CD4-positive, alpha-beta T cell treated with Interleukin-4 for 1 hour (primary cell): ENCODE measurements at regions not wholly inside any gene's neighbourhood (a gene's known extent, or its start where the extent isn't known, plus 50 kb on each side); places are given as distances from the start of the nearest gene placed in this dataset.

Source experiments
- DNase-seq, 2 donors: peaks; one replicate each; pipeline ENCODE4 v3.0.0-alpha.2; 2020 to 2022

- no peak for DNase-seq
Observed at GRCh38 chr1:4404854-4405590, 249.4 kb upstream of the AJAP1 start.

GRCh38 chr1:4407851-4408250, 246.6 kb upstream of the AJAP1 start:
- DNase-seq = no peak

GRCh38 chr1:4408380-4408779, 246.0 kb upstream of the AJAP1 start:
- no peak for DNase-seq

GRCh38 chr1:4411862-4412261, 242.5 kb upstream of the AJAP1 start:
- no peak for DNase-seq

GRCh38 chr1:4415476-4415875, 238.9 kb upstream of the AJAP1 start:
- no peak for DNase-seq

GRCh38 chr1:4416189-4416588, 238.2 kb upstream of the AJAP1 start:
- DNase-seq = no peak

- no peak for DNase-seq
Observed at GRCh38 chr1:4418021-4418420, 236.4 kb upstream of the AJAP1 start.

- DNase-seq = no peak
Observed at GRCh38 chr1:4421986-4422385, 232.4 kb upstream of the AJAP1 start.

- DNase-seq = no peak
Observed at GRCh38 chr1:4422504-4423289, 231.7 kb upstream of the AJAP1 start.

- no peak for DNase-seq
Observed at GRCh38 chr1:4424254-4424653, 230.2 kb upstream of the AJAP1 start.

GRCh38 chr1:4424766-4425165, 229.6 kb upstream of the AJAP1 start:
- no peak for DNase-seq

GRCh38 chr1:4425892-4426291, 228.5 kb upstream of the AJAP1 start:
- no peak for DNase-seq

GRCh38 chr1:4428711-4429110, 225.7 kb upstream of the AJAP1 start:
- no peak for DNase-seq

- no peak for DNase-seq
Observed at GRCh38 chr1:4430406-4431365, 223.7 kb upstream of the AJAP1 start.

- no peak for DNase-seq
Observed at GRCh38 chr1:4431491-4431890, 222.9 kb upstream of the AJAP1 start.

- DNase-seq = no peak
Observed at GRCh38 chr1:4433075-4433474, 221.3 kb upstream of the AJAP1 start.

GRCh38 chr1:4444086-4444485, 210.3 kb upstream of the AJAP1 start:
- no peak for DNase-seq

GRCh38 chr1:4447778-4448420, 206.5 kb upstream of the AJAP1 start:
- DNase-seq = no peak

GRCh38 chr1:4449972-4450371, 204.4 kb upstream of the AJAP1 start:
- DNase-seq = no peak

- DNase-seq = no peak
Observed at GRCh38 chr1:4452701-4453100, 201.7 kb upstream of the AJAP1 start.

- DNase-seq = no peak
Observed at GRCh38 chr1:4460052-4460451, 194.4 kb upstream of the AJAP1 start.

- DNase-seq = no peak
Observed at GRCh38 chr1:4460651-4461050, 193.8 kb upstream of the AJAP1 start.
